ENCODE measurements at regions not wholly inside any gene's neighbourhood (a gene's known extent, or its start where the extent isn't known, plus 50 kb on each side); places are given as distances from the start of the nearest gene placed in this dataset.
"Not testable (repeated sequence)": the region's sequence is repeated elsewhere in the genome, so short reads cannot be mapped to it uniquely, and the experiment has no call there.

- no peak overlapping the region for H3K4me3 ChIP-seq (replicated peaks in 1 of 2; ENCODE audit: low read depth in 2 of 2, low read length in 2 of 2)
- TF ChIP-seq, protein P1, sequence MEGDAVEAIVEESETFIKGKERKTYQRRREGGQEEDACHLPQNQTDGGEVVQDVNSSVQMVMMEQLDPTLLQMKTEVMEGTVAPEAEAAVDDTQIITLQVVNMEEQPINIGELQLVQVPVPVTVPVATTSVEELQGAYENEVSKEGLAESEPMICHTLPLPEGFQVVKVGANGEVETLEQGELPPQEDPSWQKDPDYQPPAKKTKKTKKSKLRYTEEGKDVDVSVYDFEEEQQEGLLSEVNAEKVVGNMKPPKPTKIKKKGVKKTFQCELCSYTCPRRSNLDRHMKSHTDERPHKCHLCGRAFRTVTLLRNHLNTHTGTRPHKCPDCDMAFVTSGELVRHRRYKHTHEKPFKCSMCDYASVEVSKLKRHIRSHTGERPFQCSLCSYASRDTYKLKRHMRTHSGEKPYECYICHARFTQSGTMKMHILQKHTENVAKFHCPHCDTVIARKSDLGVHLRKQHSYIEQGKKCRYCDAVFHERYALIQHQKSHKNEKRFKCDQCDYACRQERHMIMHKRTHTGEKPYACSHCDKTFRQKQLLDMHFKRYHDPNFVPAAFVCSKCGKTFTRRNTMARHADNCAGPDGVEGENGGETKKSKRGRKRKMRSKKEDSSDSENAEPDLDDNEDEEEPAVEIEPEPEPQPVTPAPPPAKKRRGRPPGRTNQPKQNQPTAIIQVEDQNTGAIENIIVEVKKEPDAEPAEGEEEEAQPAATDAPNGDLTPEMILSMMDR (IDR thresholded peaks at IDR 0.05; ENCODE audit: low read depth, low read length), result no peak
- DNase-seq (ENCODE audit: low read depth in 2 of 2), result no peak
Observed at GRCh38 chr11:13552784-13553183, 57.0 kb upstream of the PTH start.

DNA sequence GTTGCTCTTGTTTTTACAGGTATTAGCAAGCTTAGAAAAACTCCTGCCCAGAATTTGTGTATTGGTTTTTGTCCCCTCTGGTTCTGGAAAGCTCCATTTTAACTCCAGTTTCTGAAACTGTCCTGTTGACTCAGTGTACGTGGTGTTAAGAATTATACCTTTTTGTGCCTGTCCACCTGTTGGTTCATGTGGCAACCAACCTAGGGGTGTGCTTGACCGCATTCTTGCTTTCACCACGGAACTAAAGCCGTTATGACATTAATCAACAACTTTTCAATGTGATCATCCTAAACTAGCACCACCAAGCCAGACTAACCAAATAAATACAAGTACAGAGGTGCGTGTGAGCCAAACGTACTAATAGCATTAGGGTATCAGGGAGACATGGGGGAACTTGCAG lies 56.0 kb upstream of the PTH start:
- H3K4me3 ChIP-seq (replicated peaks in 1 of 2; ENCODE audit: low read depth in 2 of 2, low read length in 2 of 2), result no peak overlapping the region
- no peak for DNase-seq (ENCODE audit: low read depth in 2 of 2)
- TF ChIP-seq, protein P1 (IDR thresholded peaks at IDR 0.05; ENCODE audit: low read depth, low read length), result no peak

DNA sequence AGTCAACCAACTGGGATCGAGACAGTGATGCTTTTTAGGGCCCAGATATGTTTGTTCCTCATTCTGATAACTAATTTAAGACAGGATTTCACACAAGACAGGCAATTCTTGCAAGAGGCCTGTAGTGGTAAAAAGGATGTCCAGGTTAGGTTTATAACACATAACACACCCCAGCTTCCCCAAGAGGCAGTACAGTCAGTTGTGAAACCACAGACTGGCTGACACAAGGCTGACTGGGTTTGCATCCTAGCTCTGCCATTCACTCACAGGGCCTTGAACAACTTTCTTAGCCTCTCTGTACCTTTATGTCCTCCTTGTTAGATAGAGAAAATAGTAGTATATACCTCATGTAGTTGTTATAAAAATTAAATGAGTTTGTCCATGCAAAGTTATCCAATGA lies 55.0 kb upstream of the PTH start:
- DNase-seq (ENCODE audit: low read depth in 2 of 2), result no peak
- TF ChIP-seq, protein P1 (IDR thresholded peaks at IDR 0.05; ENCODE audit: low read depth, low read length), result no peak
- H3K4me3 ChIP-seq (replicated peaks in 1 of 2; ENCODE audit: low read depth in 2 of 2, low read length in 2 of 2), result no peak overlapping the region

- not testable (repeated sequence) for H3K4me3 ChIP-seq (replicated peaks in 1 of 2; ENCODE audit: low read depth in 2 of 2, low read length in 2 of 2); DNase-seq (ENCODE audit: low read depth in 2 of 2)
Observed at GRCh38 chr11:13546092-13546491, 50.3 kb upstream of the PTH start.

All from cardiac fibroblast (primary cell).